BE2C (cell line): ENCODE measurements at regions not wholly inside any gene's neighbourhood (a gene's known extent, or its start where the extent isn't known, plus 50 kb on each side); places are given as distances from the start of the nearest gene placed in this dataset.

Source experiments
- DNase-seq: peaks from one replicate; pipeline ENCODE4 v3.0.0-alpha.2; 2020
- H3K27me3 ChIP-seq: fragments of 250-450 bp; sonication (Bioruptor Pico); 2 replicates; pipeline ENCODE4 v1.5.1; 2020; ENCODE audit warnings: mild to moderate bottlenecking
- H3K36me3 ChIP-seq: fragments of 250-450 bp; sonication (Bioruptor Pico); 2 replicates; pipeline ENCODE4 v1.5.1; 2020; ENCODE audit warnings: mild to moderate bottlenecking
- H3K4me1 ChIP-seq: fragments of 250-450 bp; sonication (Bioruptor Pico); 2 replicates; pipeline ENCODE4 v1.5.1; 2020
- H3K4me3 ChIP-seq: 2 replicates; pipeline ENCODE4 v1.5.1; 2011; ENCODE audit warnings: low read depth, low read length
- H3K9me3 ChIP-seq: fragments of 250-450 bp; sonication (Bioruptor Pico); 2 replicates; pipeline ENCODE4 v1.5.1; 2020
- TF ChIP-seq, protein P1 (sequence below): IDR thresholded peaks from 2 replicates; pipeline ENCODE4 v1.5.1; 2012; ENCODE audit warnings: mild to moderate bottlenecking, low read depth, low read length

DNA sequence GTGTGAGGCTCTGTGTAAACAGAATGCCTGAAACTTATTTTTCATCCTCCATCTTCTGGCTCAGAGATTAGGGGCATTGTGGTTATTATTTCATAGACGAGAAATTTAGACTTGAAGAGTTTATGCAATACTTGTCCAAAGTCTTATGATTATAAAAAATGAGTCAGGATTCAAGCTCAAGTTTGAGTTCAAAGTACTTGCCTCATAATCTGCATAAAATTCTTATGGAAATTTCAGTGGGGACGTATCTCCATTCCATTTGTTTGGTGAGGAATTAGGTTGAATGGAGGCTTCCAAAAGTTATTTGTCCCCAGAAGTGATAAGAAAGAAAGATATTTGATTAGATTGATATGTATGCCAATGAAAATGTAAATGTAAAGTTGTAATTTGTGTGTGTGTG is 93.7 kb upstream of the CLVS2 start:
- no peaks in the 10 kb centered on the region for H3K36me3 ChIP-seq
- H3K27me3 ChIP-seq, result no peaks in the 10 kb centered on the region
- DNase-seq, result no peak
- TF ChIP-seq, protein P1, sequence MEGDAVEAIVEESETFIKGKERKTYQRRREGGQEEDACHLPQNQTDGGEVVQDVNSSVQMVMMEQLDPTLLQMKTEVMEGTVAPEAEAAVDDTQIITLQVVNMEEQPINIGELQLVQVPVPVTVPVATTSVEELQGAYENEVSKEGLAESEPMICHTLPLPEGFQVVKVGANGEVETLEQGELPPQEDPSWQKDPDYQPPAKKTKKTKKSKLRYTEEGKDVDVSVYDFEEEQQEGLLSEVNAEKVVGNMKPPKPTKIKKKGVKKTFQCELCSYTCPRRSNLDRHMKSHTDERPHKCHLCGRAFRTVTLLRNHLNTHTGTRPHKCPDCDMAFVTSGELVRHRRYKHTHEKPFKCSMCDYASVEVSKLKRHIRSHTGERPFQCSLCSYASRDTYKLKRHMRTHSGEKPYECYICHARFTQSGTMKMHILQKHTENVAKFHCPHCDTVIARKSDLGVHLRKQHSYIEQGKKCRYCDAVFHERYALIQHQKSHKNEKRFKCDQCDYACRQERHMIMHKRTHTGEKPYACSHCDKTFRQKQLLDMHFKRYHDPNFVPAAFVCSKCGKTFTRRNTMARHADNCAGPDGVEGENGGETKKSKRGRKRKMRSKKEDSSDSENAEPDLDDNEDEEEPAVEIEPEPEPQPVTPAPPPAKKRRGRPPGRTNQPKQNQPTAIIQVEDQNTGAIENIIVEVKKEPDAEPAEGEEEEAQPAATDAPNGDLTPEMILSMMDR, result no peak
- no peaks in the 10 kb centered on the region for H3K9me3 ChIP-seq
- no peaks in the 10 kb centered on the region for H3K4me1 ChIP-seq
- H3K4me3 ChIP-seq, result no peak overlapping the region

DNA sequence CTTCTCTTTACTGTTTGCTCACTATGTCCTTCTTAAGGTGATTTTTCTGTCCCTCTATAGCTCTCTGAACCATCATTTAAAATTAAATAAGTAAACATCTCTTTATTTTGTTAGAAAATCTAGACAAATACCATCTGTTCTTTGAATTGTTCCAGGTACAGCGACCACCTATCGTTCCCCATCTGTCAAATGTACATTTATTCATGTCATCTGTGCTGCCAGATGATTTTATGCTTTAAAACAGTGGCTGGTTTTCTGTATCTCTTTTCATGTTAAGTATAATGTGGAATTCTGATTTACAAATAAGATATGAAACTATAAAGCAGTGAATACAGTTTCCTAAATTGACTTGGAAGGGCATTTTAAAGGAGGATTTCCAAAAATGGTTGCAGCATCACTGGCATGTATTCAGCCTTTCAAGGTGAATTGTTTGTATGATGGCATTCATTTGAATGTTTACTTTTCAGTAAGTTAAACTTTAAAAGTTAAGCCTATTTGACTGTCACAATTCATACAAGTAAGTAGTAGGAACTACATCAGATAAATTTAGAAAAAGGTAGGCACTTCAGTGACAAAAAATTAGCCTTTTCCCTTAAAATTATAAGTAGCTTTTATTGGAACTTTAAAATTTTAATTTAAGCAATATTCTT is 92.6 kb upstream of the CLVS2 start:
- Histone ChIP-seq H3K36me3 (no peaks in the 10 kb centered on the region), H3K27me3 (no peaks in the 10 kb centered on the region), H3K9me3 (no peaks in the 10 kb centered on the region), H3K4me1 (no peaks in the 10 kb centered on the region), H3K4me3 (no peak overlapping the region)
- DNase-seq, result no peak
- TF ChIP-seq, protein P1, result no peak

DNA sequence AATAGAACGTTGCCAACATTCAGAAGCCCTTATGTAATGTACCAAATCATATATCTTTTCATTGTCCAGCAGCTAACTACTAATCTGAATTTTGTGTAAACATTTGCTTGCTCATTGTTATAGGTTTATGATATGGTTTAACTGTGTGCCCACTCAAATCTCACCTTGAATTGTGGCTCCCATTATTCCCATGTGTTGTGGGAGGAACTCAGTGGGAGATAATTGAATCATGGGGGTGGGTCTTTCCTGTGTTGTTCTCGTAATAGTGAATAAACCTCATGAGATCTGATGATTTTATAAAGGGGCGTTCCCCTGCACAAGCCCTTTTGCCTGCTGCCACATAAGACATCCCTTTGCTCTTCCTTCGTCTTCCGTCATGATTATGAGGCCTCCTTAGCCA is 91.9 kb upstream of the CLVS2 start:
- Histone ChIP-seq H3K27me3 (no peaks in the 10 kb centered on the region), H3K4me1 (no peaks in the 10 kb centered on the region), H3K9me3 (no peaks in the 10 kb centered on the region), H3K4me3 (no peak overlapping the region), H3K36me3 (no peaks in the 10 kb centered on the region)
- TF ChIP-seq, protein P1, result no peak
- no peak for DNase-seq

DNA sequence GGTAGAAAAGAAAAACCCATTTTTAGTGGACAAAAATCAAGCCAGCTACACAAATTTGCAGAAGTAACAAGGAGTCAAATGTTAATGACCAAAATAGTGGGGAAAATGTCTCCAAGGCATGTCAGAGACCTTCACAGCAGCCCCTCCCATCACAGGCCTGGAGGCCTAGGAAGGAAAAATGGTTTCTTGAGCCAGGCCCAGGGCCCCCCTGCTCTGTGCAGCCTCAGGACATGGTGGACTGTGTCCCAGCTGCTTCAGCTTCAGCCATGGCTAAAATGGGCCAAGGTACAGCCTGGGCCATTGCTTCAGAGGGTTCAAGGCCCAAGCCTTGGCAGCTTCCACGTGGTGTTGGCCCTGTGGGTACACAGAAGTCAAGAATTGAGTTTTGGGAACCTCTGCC is 82.5 kb upstream of the CLVS2 start:
- no peak for DNase-seq
- no peak overlapping the region for H3K4me3 ChIP-seq
- H3K36me3 ChIP-seq, result no peaks in the 10 kb centered on the region
- H3K9me3 ChIP-seq, result no peaks in the 10 kb centered on the region
- TF ChIP-seq, protein P1, result no peak
- no peaks in the 10 kb centered on the region for H3K27me3 ChIP-seq
- no peaks in the 10 kb centered on the region for H3K4me1 ChIP-seq

DNA sequence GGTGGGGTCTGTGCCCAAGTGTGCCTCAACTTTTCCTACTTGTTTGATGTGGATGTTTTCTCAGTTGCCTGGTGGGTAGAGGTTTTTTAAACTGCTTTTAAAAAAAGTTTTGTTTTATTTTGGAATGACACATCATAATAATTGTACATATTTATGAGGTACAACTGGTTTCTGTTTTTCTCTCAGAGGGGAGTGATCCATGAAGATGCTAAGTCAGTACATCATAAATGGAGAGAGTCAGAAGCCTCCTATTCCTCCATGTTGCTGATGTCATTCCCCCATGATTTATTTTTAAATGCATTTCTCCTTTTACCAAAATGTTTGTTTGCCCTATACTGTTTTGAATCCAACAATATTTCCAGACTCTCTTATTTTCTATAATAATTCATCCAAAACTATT is 77.3 kb upstream of the CLVS2 start:
- Histone ChIP-seq H3K36me3 (no peaks in the 10 kb centered on the region), H3K4me1 (no peaks in the 10 kb centered on the region), H3K27me3 (no peaks in the 10 kb centered on the region), H3K9me3 (no peaks in the 10 kb centered on the region), H3K4me3 (no peak overlapping the region)
- TF ChIP-seq, protein P1, result no peak
- DNase-seq, result no peak

GRCh38 chr6:122930252-122931180 is 65.5 kb upstream of the CLVS2 start:
- H3K27me3 ChIP-seq, result no peaks in the 10 kb centered on the region
- no peaks in the 10 kb centered on the region for H3K36me3 ChIP-seq
- TF ChIP-seq, protein P1, result no peak
- DNase-seq, result no peak
- no peaks in the 10 kb centered on the region for H3K9me3 ChIP-seq
- no peak overlapping the region for H3K4me3 ChIP-seq
- no peaks in the 10 kb centered on the region for H3K4me1 ChIP-seq
